ENCODE measurements at regions not wholly inside any gene's neighbourhood (a gene's known extent, or its start where the extent isn't known, plus 50 kb on each side); places are given as distances from the start of the nearest gene placed in this dataset.

DNA sequence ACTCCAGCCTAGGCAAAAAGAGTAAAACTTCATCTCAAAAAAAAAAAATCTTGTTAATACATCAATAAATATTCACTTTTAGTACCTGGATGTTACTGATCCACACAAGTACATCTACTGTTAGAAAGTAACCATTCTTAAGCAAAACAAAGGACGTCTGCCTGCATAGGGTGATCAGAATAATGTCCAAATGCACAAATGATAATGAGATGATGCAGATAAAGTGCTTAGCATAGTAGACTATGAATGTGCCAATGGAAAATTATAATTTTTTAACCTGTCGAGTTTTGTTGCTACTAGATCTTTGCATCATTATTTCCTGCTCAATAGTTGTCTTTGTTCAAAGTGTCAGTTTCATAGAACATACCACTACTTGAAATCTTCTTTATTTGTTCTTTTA is 109.6 kb upstream of the IMMP2L start:
- DNase-seq (ENCODE audit: low read depth in 1 of 2, low spot score in 2 of 2) (no peak), FAIRE-seq (no peak)
- Histone ChIP-seq H2BK15ac (ENCODE audit: low read length) (no peak overlapping the region), H3K79me1 (ENCODE audit: low read depth, low read length) (no peaks in the 10 kb centered on the region), H4K20me1 (replicated peaks in 1 of 2; ENCODE audit: control insufficient read depth in 1 of 2, insufficient read depth in 2 of 2, low read length in 2 of 2) (no peaks in the 10 kb centered on the region), H3K4me1 (replicated peaks in 1 of 4; ENCODE audit: control insufficient read depth in 3 of 4, insufficient read depth in 4 of 4, low read length in 3 of 4) (no peaks in the 10 kb centered on the region), H2BK120ac (replicated peaks; ENCODE audit: low read depth, low read length) (no peak overlapping the region), H4K8ac (ENCODE audit: extremely low read depth, insufficient read depth, low read length) (no peak overlapping the region), H4K5ac (ENCODE audit: insufficient read length, low read depth, low read length) (no peak overlapping the region), H3K9ac (replicated peaks in 1 of 4; ENCODE audit: extremely low read depth in 1 of 4, low read depth in 3 of 4, low read length in 3 of 4) (no peak overlapping the region), H3K23me2 (ENCODE audit: low read depth, low read length) (no peaks in the 10 kb centered on the region), H3K9me3 (ENCODE audit: insufficient read depth in 2 of 2, low read depth in 1 of 2, low read length in 1 of 2) (no peaks in the 10 kb centered on the region), H3K4me2 (ENCODE audit: insufficient read depth in 1 of 2, low read depth in 2 of 2, low read length in 2 of 2) (no peak overlapping the region), H3K36me3 (ENCODE audit: control insufficient read depth in 2 of 4, insufficient read depth in 4 of 4, low read length in 3 of 4) (no peaks in the 10 kb centered on the region), H3K27me3 (replicated peaks in 1 of 4; ENCODE audit: control insufficient read depth in 3 of 4, extremely low read depth in 1 of 4, insufficient read depth in 3 of 4, low read length in 3 of 4) (no peaks in the 10 kb centered on the region), H3K14ac (ENCODE audit: insufficient read length) (no peak overlapping the region), H3K56ac (replicated peaks; ENCODE audit: insufficient read length, low read depth, low read length) (no peak overlapping the region), H2AFZ (ENCODE audit: low read length) (no peak overlapping the region), H2BK12ac (ENCODE audit: low read depth, low read length) (no peak overlapping the region), H2BK20ac (ENCODE audit: low read length) (no peak overlapping the region), H2AK5ac (ENCODE audit: low read depth, low read length) (no peak overlapping the region), H3K4ac (replicated peaks; ENCODE audit: insufficient read length, low read depth, low read length) (no peak overlapping the region), H4K91ac (replicated peaks; ENCODE audit: insufficient read length, low read length) (no peak overlapping the region), H3K18ac (ENCODE audit: extremely low read depth, low read length) (no peak overlapping the region), H3K23ac (ENCODE audit: insufficient read length) (no peak overlapping the region), H3K4me3 (ENCODE audit: extremely low read depth in 1 of 4, insufficient read depth in 2 of 4, low read depth in 3 of 4, low read length in 4 of 4) (no peak overlapping the region), H3K27ac (ENCODE audit: low read depth, low read length) (no peak overlapping the region), H3K79me2 (ENCODE audit: control insufficient read depth in 1 of 2, insufficient read depth in 2 of 2, low read length in 2 of 2) (no peaks in the 10 kb centered on the region), H2BK5ac (ENCODE audit: low read depth, low read length) (no peak overlapping the region)
- TF ChIP-seq KDM5A (IDR thresholded peaks at IDR 0.05; ENCODE audit: low read length) = no peak
- no peak for TF ChIP-seq SP4 (IDR thresholded peaks at IDR 0.05; ENCODE audit: low read length)
- no peak for TF ChIP-seq YY1 (IDR thresholded peaks at IDR 0.05; ENCODE audit: low read depth, low read length)
- TF ChIP-seq KDM4A (IDR thresholded peaks at IDR 0.05; ENCODE audit: low read depth, low read length, severe bottlenecking) = no peak
- no peak for TF ChIP-seq ASH2L (IDR thresholded peaks at IDR 0.05; ENCODE audit: low read length)
- TF ChIP-seq NANOG (IDR thresholded peaks at IDR 0.05; ENCODE audit: insufficient read depth, low read depth, low read length, poor library complexity, severe bottlenecking) = no peak
- no peak for TF ChIP-seq RFX5 (IDR thresholded peaks at IDR 0.05; ENCODE audit: borderline replicate concordance, low read depth, low read length)
- TF ChIP-seq SUZ12 (IDR thresholded peaks at IDR 0.05; ENCODE audit: low read length) = no peak
- TF ChIP-seq SP2 (IDR thresholded peaks at IDR 0.05; ENCODE audit: low read length) = no peak
- no peak for TF ChIP-seq BCL11A (IDR thresholded peaks at IDR 0.05; ENCODE audit: low read depth in 2 of 2, low read length in 2 of 2)
- no peak for TF ChIP-seq EZH2 (IDR thresholded peaks at IDR 0.05; ENCODE audit: low read depth, low read length, severe bottlenecking)
- TF ChIP-seq CHD1 (IDR thresholded peaks at IDR 0.05; ENCODE audit: low read depth, low read length) = no peak
- WGBS, 2 experiments (ENCODE audit: extremely low coverage in 1 of 2, insufficient coverage in 1 of 2, insufficient read length in 1 of 2, insufficient replicate concordance in 2 of 2, low coverage in 1 of 2, low lambda C conversion rate in 2 of 2, missing lambda C conversion rate in 1 of 2) = 82% methylated on average over 2 of the region's 2 CpGs; no CpG with 5 or more reads in 1 of the 2 experiments
- POLR2A ChIA-PET (ENCODE audit: partially characterized antibody) = no interaction called here
- CTCF ChIA-PET (ENCODE audit: partially characterized antibody) = no interaction called here

Data from H1 (cell line).